ENCODE measurements at regions not wholly inside any gene's neighbourhood (a gene's known extent, or its start where the extent isn't known, plus 50 kb on each side); places are given as distances from the start of the nearest gene placed in this dataset.

DNA sequence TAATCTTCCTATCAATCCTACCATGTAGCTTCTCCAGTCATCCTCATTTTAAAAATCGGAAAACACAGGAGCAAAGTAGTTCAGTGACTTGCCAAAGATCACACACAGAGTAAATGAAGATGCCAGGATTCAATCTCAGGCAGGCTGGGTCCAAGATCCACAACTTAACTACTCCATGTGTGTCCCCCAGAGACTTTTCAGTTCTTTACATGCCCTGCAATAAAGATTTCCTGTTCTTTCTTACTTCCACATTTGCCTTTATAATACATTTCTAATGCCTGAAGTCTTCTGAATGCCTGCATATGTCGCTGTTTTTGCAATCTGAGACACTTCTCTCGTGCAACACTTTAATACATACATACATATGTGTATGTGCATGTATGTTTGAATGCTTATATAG, 121.7 kb upstream of the MARCKS start:
- TF ChIP-seq, protein P1, sequence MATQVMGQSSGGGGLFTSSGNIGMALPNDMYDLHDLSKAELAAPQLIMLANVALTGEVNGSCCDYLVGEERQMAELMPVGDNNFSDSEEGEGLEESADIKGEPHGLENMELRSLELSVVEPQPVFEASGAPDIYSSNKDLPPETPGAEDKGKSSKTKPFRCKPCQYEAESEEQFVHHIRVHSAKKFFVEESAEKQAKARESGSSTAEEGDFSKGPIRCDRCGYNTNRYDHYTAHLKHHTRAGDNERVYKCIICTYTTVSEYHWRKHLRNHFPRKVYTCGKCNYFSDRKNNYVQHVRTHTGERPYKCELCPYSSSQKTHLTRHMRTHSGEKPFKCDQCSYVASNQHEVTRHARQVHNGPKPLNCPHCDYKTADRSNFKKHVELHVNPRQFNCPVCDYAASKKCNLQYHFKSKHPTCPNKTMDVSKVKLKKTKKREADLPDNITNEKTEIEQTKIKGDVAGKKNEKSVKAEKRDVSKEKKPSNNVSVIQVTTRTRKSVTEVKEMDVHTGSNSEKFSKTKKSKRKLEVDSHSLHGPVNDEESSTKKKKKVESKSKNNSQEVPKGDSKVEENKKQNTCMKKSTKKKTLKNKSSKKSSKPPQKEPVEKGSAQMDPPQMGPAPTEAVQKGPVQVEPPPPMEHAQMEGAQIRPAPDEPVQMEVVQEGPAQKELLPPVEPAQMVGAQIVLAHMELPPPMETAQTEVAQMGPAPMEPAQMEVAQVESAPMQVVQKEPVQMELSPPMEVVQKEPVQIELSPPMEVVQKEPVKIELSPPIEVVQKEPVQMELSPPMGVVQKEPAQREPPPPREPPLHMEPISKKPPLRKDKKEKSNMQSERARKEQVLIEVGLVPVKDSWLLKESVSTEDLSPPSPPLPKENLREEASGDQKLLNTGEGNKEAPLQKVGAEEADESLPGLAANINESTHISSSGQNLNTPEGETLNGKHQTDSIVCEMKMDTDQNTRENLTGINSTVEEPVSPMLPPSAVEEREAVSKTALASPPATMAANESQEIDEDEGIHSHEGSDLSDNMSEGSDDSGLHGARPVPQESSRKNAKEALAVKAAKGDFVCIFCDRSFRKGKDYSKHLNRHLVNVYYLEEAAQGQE (IDR thresholded peaks at IDR 0.05; ENCODE audit: insufficient read depth in 1 of 2, low read depth in 2 of 2, low read length in 2 of 2): no peak
- TF ChIP-seq POLR2AphosphoS5 (IDR thresholded peaks at IDR 0.05; ENCODE audit: low read depth, low read length) (no peak), SIN3A (IDR thresholded peaks at IDR 0.05; ENCODE audit: borderline replicate concordance, insufficient read depth, low read length) (no peak), FOXP2 (optimal IDR thresholded peaks at IDR 0.05; ENCODE audit: borderline replicate concordance, extremely low read depth, extremely low read length, insufficient read depth) (no peak), TAF1 (IDR thresholded peaks at IDR 0.05; ENCODE audit: borderline replicate concordance, insufficient read depth, low read length) (no peak)

DNA sequence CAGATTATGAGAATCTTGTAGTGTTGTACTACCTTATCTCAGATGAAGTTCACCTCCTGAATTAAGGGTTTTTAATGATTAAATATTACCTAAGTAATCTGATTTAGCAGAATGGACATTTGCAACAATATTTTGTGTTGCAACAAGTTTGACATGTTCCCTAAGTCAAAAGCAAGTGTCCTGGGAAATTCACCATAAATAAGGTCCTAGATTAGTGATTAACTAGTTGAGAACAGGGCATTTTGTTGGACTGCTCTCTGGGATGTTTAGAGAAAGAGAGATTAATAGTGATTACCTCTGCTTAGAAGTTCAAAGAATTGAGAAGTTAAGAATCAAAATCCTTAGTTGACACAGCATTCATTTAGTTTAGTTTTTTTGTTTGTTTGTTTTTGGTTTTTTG, 120.2 kb upstream of the MARCKS start:
- TF ChIP-seq FOXP2 (optimal IDR thresholded peaks at IDR 0.05; ENCODE audit: borderline replicate concordance, extremely low read depth, extremely low read length, insufficient read depth) (no peak), SIN3A (IDR thresholded peaks at IDR 0.05; ENCODE audit: borderline replicate concordance, insufficient read depth, low read length) (no peak), TAF1 (IDR thresholded peaks at IDR 0.05; ENCODE audit: borderline replicate concordance, insufficient read depth, low read length) (no peak), POLR2AphosphoS5 (IDR thresholded peaks at IDR 0.05; ENCODE audit: low read depth, low read length) (no peak)
- TF ChIP-seq, protein P1 (IDR thresholded peaks at IDR 0.05; ENCODE audit: insufficient read depth in 1 of 2, low read depth in 2 of 2, low read length in 2 of 2): no peak

- TF ChIP-seq POLR2AphosphoS5 (IDR thresholded peaks at IDR 0.05; ENCODE audit: low read depth, low read length) (no peak), TAF1 (IDR thresholded peaks at IDR 0.05; ENCODE audit: borderline replicate concordance, insufficient read depth, low read length) (no peak), SIN3A (IDR thresholded peaks at IDR 0.05; ENCODE audit: borderline replicate concordance, insufficient read depth, low read length) (no peak), FOXP2 (optimal IDR thresholded peaks at IDR 0.05; ENCODE audit: borderline replicate concordance, extremely low read depth, extremely low read length, insufficient read depth) (no peak)
- TF ChIP-seq, protein P1 (IDR thresholded peaks at IDR 0.05; ENCODE audit: insufficient read depth in 1 of 2, low read depth in 2 of 2, low read length in 2 of 2): no peak
These were observed 118.0 kb upstream of the MARCKS start for GRCh38 chr6:113739041-113739655.

GRCh38 chr6:113741651-113742050, 115.5 kb upstream of the MARCKS start:
- no peak for TF ChIP-seq POLR2AphosphoS5 (IDR thresholded peaks at IDR 0.05; ENCODE audit: low read depth, low read length)
- TF ChIP-seq, protein P1 (IDR thresholded peaks at IDR 0.05; ENCODE audit: insufficient read depth in 1 of 2, low read depth in 2 of 2, low read length in 2 of 2): no peak
- no peak for TF ChIP-seq SIN3A (IDR thresholded peaks at IDR 0.05; ENCODE audit: borderline replicate concordance, insufficient read depth, low read length)
- TF ChIP-seq FOXP2 (optimal IDR thresholded peaks at IDR 0.05; ENCODE audit: borderline replicate concordance, extremely low read depth, extremely low read length, insufficient read depth): no peak
- TF ChIP-seq TAF1 (IDR thresholded peaks at IDR 0.05; ENCODE audit: borderline replicate concordance, insufficient read depth, low read length): no peak
